ENCODE measurements at regions not wholly inside any gene's neighbourhood (a gene's known extent, or its start where the extent isn't known, plus 50 kb on each side); places are given as distances from the start of the nearest gene placed in this dataset.
"Not testable (repeated sequence)": the region's sequence is repeated elsewhere in the genome, so short reads cannot be mapped to it uniquely, and the experiment has no call there.

GRCh38 chrX:95536111-95536510 lies 1148.5 kb upstream of the DIAPH2 start:
- H3K4me1 ChIP-seq: no peaks in the 10 kb centered on the region
- no peak for DNase-seq
- H3K27ac ChIP-seq: no peak overlapping the region
- ATAC-seq: no peak
- no peaks in the 10 kb centered on the region for H3K9me3 ChIP-seq
- in situ Hi-C loops (cut with MboI; ENCODE audit: low sequenced_read_pairs in 4 of 4) (no loop called here), intact Hi-C loops (cut with DNase I; ENCODE audit: low total_unique reads) (no loop called here)
- no peaks in the 10 kb centered on the region for H3K27me3 ChIP-seq
- no peak overlapping the region for H3K4me3 ChIP-seq
- H3K36me3 ChIP-seq: no peaks in the 10 kb centered on the region
- TF ChIP-seq POLR2A (IDR thresholded peaks at IDR 0.05) (no peak), CTCF (IDR thresholded peaks at IDR 0.05 in 4 of 5, conservative IDR thresholded peaks at IDR 0.05 in 1 of 5) (no peak)

- ATAC-seq: no peak
- in situ Hi-C loops (cut with MboI; ENCODE audit: low sequenced_read_pairs in 4 of 4): no loop called here
- H3K27me3 ChIP-seq: no peaks in the 10 kb centered on the region
These were observed 1148.0 kb upstream of the DIAPH2 start for GRCh38 chrX:95536661-95537060.

GRCh38 chrX:95539041-95539440 lies 1145.6 kb upstream of the DIAPH2 start:
- Histone ChIP-seq H3K27ac (no peak overlapping the region), H3K27me3 (no peaks in the 10 kb centered on the region), H3K4me1 (no peaks in the 10 kb centered on the region), H3K36me3 (no peaks in the 10 kb centered on the region), H3K4me3 (no peak overlapping the region), H3K9me3 (no peaks in the 10 kb centered on the region)
- DNase-seq (no peak), ATAC-seq (no peak)
- intact Hi-C loops (cut with DNase I; ENCODE audit: low total_unique reads) (no loop called here), in situ Hi-C loops (cut with MboI; ENCODE audit: low sequenced_read_pairs in 4 of 4) (no loop called here)
- TF ChIP-seq POLR2A (IDR thresholded peaks at IDR 0.05) (no peak), CTCF (IDR thresholded peaks at IDR 0.05 in 4 of 5, conservative IDR thresholded peaks at IDR 0.05 in 1 of 5) (no peak)

More at GRCh38 chrX:95536661-95537060, 1148.0 kb upstream of the DIAPH2 start:
- H3K9me3 ChIP-seq: no peaks in the 10 kb centered on the region
- no peak overlapping the region for H3K4me3 ChIP-seq
- TF ChIP-seq POLR2A (IDR thresholded peaks at IDR 0.05) (no peak), CTCF (IDR thresholded peaks at IDR 0.05 in 4 of 5, conservative IDR thresholded peaks at IDR 0.05 in 1 of 5) (no peak)
- no peak overlapping the region for H3K27ac ChIP-seq
- no peak for DNase-seq
- intact Hi-C loops (cut with DNase I; ENCODE audit: low total_unique reads): no loop called here
- H3K4me1 ChIP-seq: no peaks in the 10 kb centered on the region
- H3K36me3 ChIP-seq: no peaks in the 10 kb centered on the region

- H3K27me3 ChIP-seq; H3K4me1 ChIP-seq; H3K36me3 ChIP-seq; DNase-seq; ATAC-seq; H3K4me3 ChIP-seq; H3K27ac ChIP-seq; H3K9me3 ChIP-seq; intact Hi-C loops (cut with DNase I; ENCODE audit: low total_unique reads); in situ Hi-C loops (cut with MboI; ENCODE audit: low sequenced_read_pairs in 4 of 4): not testable (repeated sequence)
These were observed 1135.1 kb upstream of the DIAPH2 start for GRCh38 chrX:95549552-95549951.

- TF ChIP-seq POLR2A (IDR thresholded peaks at IDR 0.05) (no peak), CTCF (IDR thresholded peaks at IDR 0.05 in 4 of 5, conservative IDR thresholded peaks at IDR 0.05 in 1 of 5) (no peak)
- Histone ChIP-seq H3K4me3 (no peak overlapping the region), H3K27me3 (peaks cover 0 to 5% (median 0%) of the 10 kb centered on the region in 3 donors), H3K9me3 (no peaks in the 10 kb centered on the region), H3K36me3 (no peaks in the 10 kb centered on the region), H3K27ac (no peak overlapping the region), H3K4me1 (no peaks in the 10 kb centered on the region)
- in situ Hi-C loops (cut with MboI; ENCODE audit: low sequenced_read_pairs in 4 of 4) (no loop called here), intact Hi-C loops (cut with DNase I; ENCODE audit: low total_unique reads) (no loop called here)
- ATAC-seq: no peak
- no peak for DNase-seq
These were observed 1099.3 kb upstream of the DIAPH2 start for GRCh38 chrX:95585321-95585720.
